ENCODE measurements at regions not wholly inside any gene's neighbourhood (a gene's known extent, or its start where the extent isn't known, plus 50 kb on each side); places are given as distances from the start of the nearest gene placed in this dataset.

- H3K27ac ChIP-seq (replicated peaks), result no peak overlapping the region
- intact Hi-C loops (cut with micrococcal nuclease), result no loop called here
- no peak for TF ChIP-seq CTCF (IDR thresholded peaks at IDR 0.05; ENCODE audit: borderline replicate concordance)
- peaks cover 23% of the 10 kb centered on the region for H3K4me1 ChIP-seq
- H3K4me3 ChIP-seq, result no peak overlapping the region
- H3K36me3 ChIP-seq, result no peaks in the 10 kb centered on the region
- no peak for DNase-seq
- no peaks in the 10 kb centered on the region for H3K27me3 ChIP-seq (ENCODE audit: low read depth)
- H3K9me3 ChIP-seq (replicated peaks), result peaks cover 3% of the 10 kb centered on the region
Observed at GRCh38 chr2:9751831-9752230, 91.4 kb upstream of the TAF1B start.

GRCh38 chr2:9752441-9753275 lies 90.6 kb upstream of the TAF1B start:
- TF ChIP-seq CTCF (IDR thresholded peaks at IDR 0.05; ENCODE audit: borderline replicate concordance), result no peak
- no peaks in the 10 kb centered on the region for H3K27me3 ChIP-seq (ENCODE audit: low read depth)
- no peaks in the 10 kb centered on the region for H3K36me3 ChIP-seq
- peaks cover 32% of the 10 kb centered on the region for H3K4me1 ChIP-seq
- H3K4me3 ChIP-seq, result no peak overlapping the region
- no peak overlapping the region for H3K27ac ChIP-seq (replicated peaks)
- intact Hi-C loops (cut with micrococcal nuclease), result no loop called here
- DNase-seq, result no peak
- H3K9me3 ChIP-seq (replicated peaks), result peaks cover 3% of the 10 kb centered on the region

- Histone ChIP-seq H3K4me3 (no peak overlapping the region), H3K27me3 (ENCODE audit: low read depth) (no peaks in the 10 kb centered on the region), H3K9me3 (replicated peaks) (no peaks in the 10 kb centered on the region), H3K4me1 (peaks cover 37% of the 10 kb centered on the region), H3K27ac (replicated peaks) (no peak overlapping the region), H3K36me3 (no peaks in the 10 kb centered on the region)
- intact Hi-C loops (cut with micrococcal nuclease), result no loop called here
- no peak for TF ChIP-seq CTCF (IDR thresholded peaks at IDR 0.05; ENCODE audit: borderline replicate concordance)
- peak; percentile 38 for DNase-seq
Observed at GRCh38 chr2:9753276-9753600, 90.0 kb upstream of the TAF1B start.

- TF ChIP-seq CTCF (IDR thresholded peaks at IDR 0.05; ENCODE audit: borderline replicate concordance), result no peak
- DNase-seq, result no peak
- H3K27me3 ChIP-seq (ENCODE audit: low read depth), result no peaks in the 10 kb centered on the region
- H3K4me1 ChIP-seq, result peaks cover 44% of the 10 kb centered on the region
- intact Hi-C loops (cut with micrococcal nuclease), result no loop called here
- H3K36me3 ChIP-seq, result no peaks in the 10 kb centered on the region
- H3K27ac ChIP-seq (replicated peaks), result no peak overlapping the region
- no peak overlapping the region for H3K4me3 ChIP-seq
- no peaks in the 10 kb centered on the region for H3K9me3 ChIP-seq (replicated peaks)
Observed at GRCh38 chr2:9753665-9754531, 89.4 kb upstream of the TAF1B start.

- no peak for TF ChIP-seq CTCF (IDR thresholded peaks at IDR 0.05; ENCODE audit: borderline replicate concordance)
- H3K4me1 ChIP-seq, result peaks cover 50% of the 10 kb centered on the region
- no peak for DNase-seq
Observed at GRCh38 chr2:9754532-9754887, 88.8 kb upstream of the TAF1B start.

More at GRCh38 chr2:9754532-9754887, 88.8 kb upstream of the TAF1B start:
- Histone ChIP-seq H3K27ac (replicated peaks) (no peak overlapping the region), H3K4me3 (no peak overlapping the region), H3K36me3 (no peaks in the 10 kb centered on the region), H3K9me3 (replicated peaks) (no peaks in the 10 kb centered on the region), H3K27me3 (ENCODE audit: low read depth) (no peaks in the 10 kb centered on the region)
- intact Hi-C loops (cut with micrococcal nuclease), result no loop called here
